Lower leg skin (tissue), 3 donors: ENCODE measurements at regions not wholly inside any gene's neighbourhood (a gene's known extent, or its start where the extent isn't known, plus 50 kb on each side); places are given as distances from the start of the nearest gene placed in this dataset.

Experiments used
- CTCF ChIP-seq, 3 donors: fragments of 450-650 bp; IDR thresholded peaks; one replicate each; pipeline ENCODE4 v1.5.1; 2016; ENCODE audit warnings: antibody characterized with exemption in 3 of 3, mild to moderate bottlenecking in 3 of 3, moderate library complexity in 2 of 3
- POLR2A ChIP-seq, 2 donors: fragments of 450-650 bp; IDR thresholded peaks; one replicate each; pipeline ENCODE4 v1.6.1; 2016 to 2017; ENCODE audit warnings: antibody characterized with exemption in 2 of 2, mild to moderate bottlenecking in 1 of 2, moderate library complexity in 1 of 2

DNA sequence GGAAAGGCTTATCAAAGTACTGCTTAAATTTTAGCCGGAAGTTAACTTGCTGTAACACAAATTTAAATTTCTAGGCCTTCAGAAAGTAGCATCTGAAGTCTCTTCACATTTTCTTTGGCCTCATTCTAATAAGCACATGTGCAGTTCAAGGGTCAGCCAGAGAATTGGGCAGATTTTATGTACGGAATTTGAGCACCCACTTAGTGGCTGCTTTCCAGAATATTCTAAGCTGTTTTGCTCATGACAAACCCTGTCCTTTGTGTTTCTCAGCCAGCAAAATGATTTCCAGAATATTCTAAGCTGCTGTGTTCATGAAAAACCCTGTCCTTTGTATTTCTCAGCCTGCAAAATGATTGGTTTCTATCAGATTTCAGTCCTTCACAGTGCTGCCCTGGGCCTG is 225.0 kb upstream of the DOK6 start:
- TF ChIP-seq POLR2A (IDR thresholded peaks at IDR 0.05) (no peak), CTCF (IDR thresholded peaks at IDR 0.05) (no peak)
